Breast epithelium (tissue), 3 donors: ENCODE measurements at regions not wholly inside any gene's neighbourhood (a gene's known extent, or its start where the extent isn't known, plus 50 kb on each side); places are given as distances from the start of the nearest gene placed in this dataset.

Source experiments
- POLR2A ChIP-seq: fragments of 450-650 bp; IDR thresholded peaks from one replicate; pipeline ENCODE4 v1.6.1; 2016; ENCODE audit warnings: antibody characterized with exemption, mild to moderate bottlenecking, moderate library complexity
- POLR2AphosphoS5 ChIP-seq, 3 donors: sonication (generic); formaldehyde crosslinking; IDR thresholded peaks; one replicate each; pipeline ENCODE4 v1.6.1; 2017; ENCODE audit warnings: antibody characterized with exemption in 3 of 3
- TF ChIP-seq, protein P1 (sequence below), 3 donors: fragments of 450-650 bp; IDR thresholded peaks; one replicate each; pipeline ENCODE4 v1.5.1; 2016 to 2017; ENCODE audit warnings: antibody characterized with exemption in 3 of 3, mild to moderate bottlenecking in 3 of 3, moderate library complexity in 3 of 3

DNA sequence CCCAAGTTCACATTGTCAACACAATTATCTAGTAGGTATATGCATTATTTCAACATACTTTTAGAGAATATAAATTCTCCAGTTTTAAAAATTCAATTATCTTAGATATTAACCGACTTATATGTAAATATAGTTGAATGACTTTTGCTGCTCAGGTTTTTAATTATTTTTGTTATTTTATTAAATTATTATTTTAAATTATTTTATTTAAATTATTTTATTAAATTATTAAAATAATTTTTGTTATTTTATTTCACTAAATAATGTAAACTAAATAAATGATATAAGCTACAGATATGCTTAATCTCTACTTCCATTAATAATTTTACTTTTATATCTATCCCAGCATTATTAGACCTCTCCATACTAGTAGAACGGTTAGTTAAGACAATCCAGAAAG, 544.3 kb upstream of the ARRDC3 start:
- TF ChIP-seq, protein P1, sequence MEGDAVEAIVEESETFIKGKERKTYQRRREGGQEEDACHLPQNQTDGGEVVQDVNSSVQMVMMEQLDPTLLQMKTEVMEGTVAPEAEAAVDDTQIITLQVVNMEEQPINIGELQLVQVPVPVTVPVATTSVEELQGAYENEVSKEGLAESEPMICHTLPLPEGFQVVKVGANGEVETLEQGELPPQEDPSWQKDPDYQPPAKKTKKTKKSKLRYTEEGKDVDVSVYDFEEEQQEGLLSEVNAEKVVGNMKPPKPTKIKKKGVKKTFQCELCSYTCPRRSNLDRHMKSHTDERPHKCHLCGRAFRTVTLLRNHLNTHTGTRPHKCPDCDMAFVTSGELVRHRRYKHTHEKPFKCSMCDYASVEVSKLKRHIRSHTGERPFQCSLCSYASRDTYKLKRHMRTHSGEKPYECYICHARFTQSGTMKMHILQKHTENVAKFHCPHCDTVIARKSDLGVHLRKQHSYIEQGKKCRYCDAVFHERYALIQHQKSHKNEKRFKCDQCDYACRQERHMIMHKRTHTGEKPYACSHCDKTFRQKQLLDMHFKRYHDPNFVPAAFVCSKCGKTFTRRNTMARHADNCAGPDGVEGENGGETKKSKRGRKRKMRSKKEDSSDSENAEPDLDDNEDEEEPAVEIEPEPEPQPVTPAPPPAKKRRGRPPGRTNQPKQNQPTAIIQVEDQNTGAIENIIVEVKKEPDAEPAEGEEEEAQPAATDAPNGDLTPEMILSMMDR (IDR thresholded peaks at IDR 0.05), result no peak
- TF ChIP-seq POLR2AphosphoS5 (IDR thresholded peaks at IDR 0.05) (no peak), POLR2A (no peak)
